ENCODE measurements at regions not wholly inside any gene's neighbourhood (a gene's known extent, or its start where the extent isn't known, plus 50 kb on each side); places are given as distances from the start of the nearest gene placed in this dataset.

- TF ChIP-seq CTCF (IDR thresholded peaks at IDR 0.05) (no peak), EP300 (IDR thresholded peaks at IDR 0.05) (no peak), POLR2A (IDR thresholded peaks at IDR 0.05) (no peak), POLR2AphosphoS5 (IDR thresholded peaks at IDR 0.05) (no peak)
- Histone ChIP-seq H3K36me3 (no peaks in the 10 kb centered on the region), H3K4me1 (no peaks in the 10 kb centered on the region), H3K27me3 (peaks cover 8% of the 10 kb centered on the region), H3K4me3 (no peak overlapping the region), H3K9me3 (peaks cover 0 to 4% (median 0%) of the 10 kb centered on the region in 3 donors), H3K27ac (no peak overlapping the region)
- WGBS, 2 donors (ENCODE audit: low coverage in 1 of 2), result 79 to 85% methylated on average over 9 to 13 of the region's 16 CpGs
- no peak for ATAC-seq
These were observed 396.2 kb downstream of the TYW1 start for GRCh38 chr7:67392596-67393438.

- ATAC-seq, result no peak
These were observed 397.3 kb downstream of the TYW1 start for GRCh38 chr7:67393903-67394302.

DNA sequence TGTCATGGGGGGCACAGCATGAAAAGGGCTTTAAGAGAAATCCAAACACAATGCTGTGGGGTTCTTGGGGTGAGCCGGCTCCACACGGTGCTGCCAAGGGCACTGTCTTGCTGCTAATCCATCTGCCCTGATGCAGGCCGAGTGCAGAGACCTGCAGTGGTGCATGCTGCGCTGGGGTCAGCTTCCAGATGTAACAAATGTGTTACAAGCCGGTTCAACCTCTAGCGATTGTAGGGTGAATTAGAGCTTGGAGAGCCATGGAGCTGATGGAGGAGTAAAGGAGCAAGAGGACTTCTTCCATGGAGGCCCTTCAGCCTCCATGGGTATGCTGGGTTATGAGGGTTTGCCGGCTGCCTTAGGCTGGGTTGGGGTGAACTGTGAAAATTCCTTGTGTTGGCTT, 402.3 kb downstream of the TYW1 start:
- ATAC-seq, result no peak
- Histone ChIP-seq H3K4me1 (no peaks in the 10 kb centered on the region), H3K27me3 (no peaks in the 10 kb centered on the region), H3K36me3 (no peaks in the 10 kb centered on the region), H3K27ac (no peak overlapping the region), H3K4me3 (no peak overlapping the region), H3K9me3 (peaks cover 0 to 23% (median 0%) of the 10 kb centered on the region in 3 donors)
- 53 to 60% methylated on average over 1 to 7 of the region's 7 CpGs for WGBS, 2 donors (ENCODE audit: low coverage in 1 of 2)
- TF ChIP-seq POLR2AphosphoS5 (IDR thresholded peaks at IDR 0.05), result no peak
- TF ChIP-seq EP300 (IDR thresholded peaks at IDR 0.05), result no peak

More at GRCh38 chr7:67393903-67394302, 397.3 kb downstream of the TYW1 start:
- 43 to 50% methylated on average over 1 of the region's 1 CpG for WGBS, 2 donors (ENCODE audit: low coverage in 1 of 2)
- Histone ChIP-seq H3K4me1 (no peaks in the 10 kb centered on the region), H3K36me3 (no peaks in the 10 kb centered on the region), H3K27ac (no peak overlapping the region), H3K9me3 (peaks cover 0 to 9% (median 0%) of the 10 kb centered on the region in 3 donors), H3K4me3 (no peak overlapping the region), H3K27me3 (peaks cover 8% of the 10 kb centered on the region)
- TF ChIP-seq CTCF (IDR thresholded peaks at IDR 0.05) (no peak), POLR2AphosphoS5 (IDR thresholded peaks at IDR 0.05) (no peak), POLR2A (IDR thresholded peaks at IDR 0.05) (no peak), EP300 (IDR thresholded peaks at IDR 0.05) (no peak)

- TF ChIP-seq POLR2A (IDR thresholded peaks at IDR 0.05) (no peak), CTCF (IDR thresholded peaks at IDR 0.05) (no peak), POLR2AphosphoS5 (IDR thresholded peaks at IDR 0.05) (no peak), EP300 (IDR thresholded peaks at IDR 0.05) (no peak)
- Histone ChIP-seq H3K9me3 (peaks cover 0 to 23% (median 0%) of the 10 kb centered on the region in 3 donors), H3K4me1 (no peaks in the 10 kb centered on the region), H3K4me3 (no peak overlapping the region), H3K27ac (no peak overlapping the region), H3K27me3 (no peaks in the 10 kb centered on the region), H3K36me3 (no peaks in the 10 kb centered on the region)
- WGBS, 2 donors (ENCODE audit: low coverage in 1 of 2), result 80 to 86% methylated on average over 2 to 3 of the region's 3 CpGs
- no peak for ATAC-seq
These were observed 404.9 kb downstream of the TYW1 start for GRCh38 chr7:67401492-67401891.

GRCh38 chr7:67402280-67402679, 405.6 kb downstream of the TYW1 start:
- no peak for TF ChIP-seq POLR2A (IDR thresholded peaks at IDR 0.05)
- TF ChIP-seq CTCF (IDR thresholded peaks at IDR 0.05), result no peak
- no peak for TF ChIP-seq POLR2AphosphoS5 (IDR thresholded peaks at IDR 0.05)
- TF ChIP-seq EP300 (IDR thresholded peaks at IDR 0.05), result no peak
- no peak for ATAC-seq
- Histone ChIP-seq H3K36me3 (no peaks in the 10 kb centered on the region), H3K27me3 (no peaks in the 10 kb centered on the region), H3K4me1 (no peaks in the 10 kb centered on the region), H3K4me3 (no peak overlapping the region), H3K9me3 (peaks cover 0 to 23% (median 0%) of the 10 kb centered on the region in 3 donors), H3K27ac (no peak overlapping the region)
- 83 to 91% methylated on average over 4 of the region's 4 CpGs for WGBS, 2 donors (ENCODE audit: low coverage in 1 of 2)

Data from gastroesophageal sphincter (tissue), 4 donors.